Pancreas (tissue), 10 donors: ENCODE measurements at regions not wholly inside any gene's neighbourhood (a gene's known extent, or its start where the extent isn't known, plus 50 kb on each side); places are given as distances from the start of the nearest gene placed in this dataset.

ENCODE experiments used
- ATAC-seq, 4 donors: fragments of 200-7000 bp; cut with Tn5 transposase; one replicate each; pipeline versions ENCODE4 v1.8.0 to v1.9.1; 2020; ENCODE audit warnings: mild to moderate bottlenecking in 4 of 4, moderate library complexity in 4 of 4
- DNase-seq, 6 donors: peaks; one replicate each; pipeline ENCODE4 v3.0.0-alpha.2; 2020
- FAIRE-seq: peaks from 2 replicates; lab custom pipeline; 2012; peaks lifted over from hg19 to GRCh38; lab: Jason Lieb, UNC
- H3K27ac ChIP-seq, 4 donors: fragments of 200-600 bp; sonication (generic); 1 replicate in 3 of 4; 2 replicates in 1 of 4; pipeline versions ENCODE4 v1.5.0 to v1.8.0; 2020
- H3K27me3 ChIP-seq, 4 donors: fragments of 200-600 bp; one replicate each; pipeline ENCODE4 v1.8.0; 2021
- H3K36me3 ChIP-seq, 3 donors: fragments of 200-600 bp; sonication (generic) in 1 of 3; one replicate each; pipeline versions ENCODE4 v1.5.0 to v1.8.0; 2020 to 2021
- H3K4me1 ChIP-seq, 3 donors: fragments of 200-600 bp; one replicate each; pipeline ENCODE4 v1.8.0; 2021
- H3K4me3 ChIP-seq, 4 donors: fragments of 200-600 bp; sonication (generic) in 2 of 4; one replicate each; pipeline versions ENCODE4 v1.5.0 to v1.8.0; 2020 to 2021
- H3K9me3 ChIP-seq, 4 donors: fragments of 200-600 bp; one replicate each; pipeline ENCODE4 v1.8.0; 2021
- WGBS, 2 donors: extraction: QIAGEN DNeasy Blood & Tissue Kit; methylation state at CpG; one replicate each; pipeline ENCODE4 v1.1.7; 2013; 5-methylcytosine and 5-hydroxymethylcytosine counted together
- intact Hi-C, 3 donors: fragments of 100-400 bp; cut with DNase I; formaldehyde crosslinking; loops; one replicate each; pipeline versions ENCODE4 v1.11.1 to v1.14.2; 2022
- TF ChIP-seq, protein P1 (sequence below), 4 donors: fragments of 200-600 bp; sonication (generic) in 3 of 4; IDR thresholded peaks; one replicate each; pipeline versions ENCODE4 v1.5.0 to v1.8.0; 2021; ENCODE audit warnings: antibody characterized with exemption in 4 of 4
- donor health status: healthy with polysubstance abuse.
- donor health status: DM: no; HTN: no; CAD: no; lungs with moderate emphysema.
- donor health status: DM: no; HTN: no; CAD: no.
- donor health status: control.
- donor health status: control.
- donor health status: Bipolar disorder and iron deficiency.
- donor health status: DM: yes; HTN: yes; CAD: no.
- donor health status: DM: no; HTN: no; CAD: no.
- donor health status: DM: no; HTN: no; CAD: no.
- donor health status: DM: yes; HTN: yes; CAD: no.

GRCh38 chr18:41761333-41762018 lies 193.6 kb upstream of the PIK3C3 start:
- FAIRE-seq (no peak), DNase-seq (no peak), ATAC-seq (no peak)
- no peaks in the 10 kb centered on the region for H3K4me1 ChIP-seq
- TF ChIP-seq, protein P1, sequence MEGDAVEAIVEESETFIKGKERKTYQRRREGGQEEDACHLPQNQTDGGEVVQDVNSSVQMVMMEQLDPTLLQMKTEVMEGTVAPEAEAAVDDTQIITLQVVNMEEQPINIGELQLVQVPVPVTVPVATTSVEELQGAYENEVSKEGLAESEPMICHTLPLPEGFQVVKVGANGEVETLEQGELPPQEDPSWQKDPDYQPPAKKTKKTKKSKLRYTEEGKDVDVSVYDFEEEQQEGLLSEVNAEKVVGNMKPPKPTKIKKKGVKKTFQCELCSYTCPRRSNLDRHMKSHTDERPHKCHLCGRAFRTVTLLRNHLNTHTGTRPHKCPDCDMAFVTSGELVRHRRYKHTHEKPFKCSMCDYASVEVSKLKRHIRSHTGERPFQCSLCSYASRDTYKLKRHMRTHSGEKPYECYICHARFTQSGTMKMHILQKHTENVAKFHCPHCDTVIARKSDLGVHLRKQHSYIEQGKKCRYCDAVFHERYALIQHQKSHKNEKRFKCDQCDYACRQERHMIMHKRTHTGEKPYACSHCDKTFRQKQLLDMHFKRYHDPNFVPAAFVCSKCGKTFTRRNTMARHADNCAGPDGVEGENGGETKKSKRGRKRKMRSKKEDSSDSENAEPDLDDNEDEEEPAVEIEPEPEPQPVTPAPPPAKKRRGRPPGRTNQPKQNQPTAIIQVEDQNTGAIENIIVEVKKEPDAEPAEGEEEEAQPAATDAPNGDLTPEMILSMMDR (IDR thresholded peaks at IDR 0.05) = no peak
- H3K36me3 ChIP-seq = no peaks in the 10 kb centered on the region
- WGBS, 2 donors = 44 to 62% methylated on average over 2 of the region's 2 CpGs
- no peak overlapping the region for H3K27ac ChIP-seq
- H3K9me3 ChIP-seq = no peaks in the 10 kb centered on the region
- no peaks in the 10 kb centered on the region for H3K27me3 ChIP-seq
- no peak overlapping the region for H3K4me3 ChIP-seq
- intact Hi-C loops = no loop called here

- FAIRE-seq = no peak
- Histone ChIP-seq H3K4me3 (no peak overlapping the region), H3K9me3 (no peaks in the 10 kb centered on the region), H3K36me3 (no peaks in the 10 kb centered on the region), H3K4me1 (no peaks in the 10 kb centered on the region), H3K27ac (no peak overlapping the region), H3K27me3 (no peaks in the 10 kb centered on the region)
- TF ChIP-seq, protein P1 (IDR thresholded peaks at IDR 0.05) = no peak
- DNase-seq = no peak
- WGBS, 2 donors = 71 to 79% methylated on average over 4 of the region's 4 CpGs
- no peak for ATAC-seq
- intact Hi-C loops = no loop called here
Observed at GRCh38 chr18:41758534-41758933, 196.5 kb upstream of the PIK3C3 start.

DNA sequence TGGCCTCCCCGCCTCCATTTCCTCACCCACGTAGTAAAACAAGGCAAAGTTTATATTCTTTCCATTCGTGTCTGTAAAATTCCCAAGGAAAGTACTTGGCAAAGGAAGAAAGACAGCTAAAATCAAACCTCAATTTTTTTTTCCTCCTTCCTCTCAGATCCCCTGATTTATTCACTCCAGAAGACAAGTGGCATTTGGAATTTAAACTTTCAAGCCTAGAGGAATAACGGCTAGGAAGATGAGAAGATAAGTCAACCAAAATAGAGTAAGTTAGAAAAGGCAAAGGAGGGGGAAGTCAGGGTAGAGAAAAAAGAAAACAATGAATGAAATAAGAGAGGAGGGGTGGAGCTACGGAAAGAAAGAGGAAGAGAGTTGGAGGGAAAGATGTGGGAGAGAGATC lies 198.9 kb upstream of the PIK3C3 start:
- H3K36me3 ChIP-seq = no peaks in the 10 kb centered on the region
- no peak for FAIRE-seq
- WGBS, 2 donors = 42 to 49% methylated on average over 5 of the region's 5 CpGs
- H3K27ac ChIP-seq = no peak overlapping the region
- no peak for ATAC-seq
- H3K4me3 ChIP-seq = no peak overlapping the region
- H3K27me3 ChIP-seq = no peaks in the 10 kb centered on the region
- TF ChIP-seq, protein P1 (IDR thresholded peaks at IDR 0.05) = no peak
- no peaks in the 10 kb centered on the region for H3K4me1 ChIP-seq
- H3K9me3 ChIP-seq = no peaks in the 10 kb centered on the region
- DNase-seq = no peak
- intact Hi-C loops = no loop called here

DNA sequence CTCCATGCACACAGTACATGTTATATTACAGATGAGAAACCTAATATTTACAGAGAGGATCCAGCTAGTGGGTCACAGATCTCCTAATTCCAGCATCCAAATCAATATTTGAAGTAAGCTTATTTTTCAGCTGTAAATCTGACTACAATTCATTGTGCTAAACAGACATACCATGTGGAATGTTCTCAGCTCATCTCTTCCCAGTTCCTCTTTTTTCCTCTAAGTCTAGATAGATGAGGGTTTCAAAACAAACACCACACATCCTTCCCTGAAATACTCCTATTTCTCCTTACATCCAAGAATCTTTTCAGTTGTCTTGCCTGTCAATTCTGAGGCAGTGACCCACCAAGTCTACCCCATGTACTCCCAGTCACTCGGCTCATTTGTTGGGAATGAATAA lies 200.7 kb upstream of the PIK3C3 start:
- TF ChIP-seq, protein P1 (IDR thresholded peaks at IDR 0.05) = no peak
- Histone ChIP-seq H3K27me3 (no peaks in the 10 kb centered on the region), H3K9me3 (no peaks in the 10 kb centered on the region), H3K4me3 (no peak overlapping the region), H3K36me3 (no peaks in the 10 kb centered on the region), H3K4me1 (no peaks in the 10 kb centered on the region), H3K27ac (no peak overlapping the region)
- ATAC-seq = no peak
- no peak for FAIRE-seq
- intact Hi-C loops = no loop called here
- WGBS, 2 donors = 29 to 61% methylated on average over 1 of the region's 1 CpG
- DNase-seq = no peak

DNA sequence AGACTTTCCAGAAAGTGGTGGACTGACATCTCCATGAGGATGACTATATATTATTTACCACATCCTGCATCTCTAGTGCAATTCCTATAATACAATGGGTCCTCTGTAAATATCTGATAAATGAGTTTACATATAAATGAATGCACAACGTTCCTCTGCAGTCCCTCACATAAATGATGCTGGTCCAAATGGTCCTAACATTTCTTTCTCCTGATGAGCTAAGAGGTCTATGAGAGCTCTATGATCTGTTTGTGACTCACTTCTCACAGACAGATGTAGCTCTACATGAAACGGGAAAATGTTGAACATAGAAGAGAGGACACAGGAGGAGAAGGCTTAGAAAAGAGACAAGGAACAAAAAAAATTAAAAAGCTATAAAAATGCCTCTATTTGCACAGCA lies 201.2 kb upstream of the PIK3C3 start:
- no peak for ATAC-seq
- intact Hi-C loops = no loop called here
- no peak for DNase-seq
- H3K4me3 ChIP-seq = no peak overlapping the region
- H3K36me3 ChIP-seq = no peaks in the 10 kb centered on the region
- H3K27me3 ChIP-seq = no peaks in the 10 kb centered on the region
- no peak for FAIRE-seq
- no peaks in the 10 kb centered on the region for H3K4me1 ChIP-seq
- H3K27ac ChIP-seq = no peak overlapping the region
- WGBS, 2 donors = 23 to 35% methylated on average over 2 of the region's 2 CpGs
- TF ChIP-seq, protein P1 (IDR thresholded peaks at IDR 0.05) = no peak
- H3K9me3 ChIP-seq = no peaks in the 10 kb centered on the region
